Stimulated activated CD4-positive, alpha-beta T cell treated with anti-CD3 and anti-CD28 coated beads, Interleukin-2, amount 100 ng/mL, for 4 hours (primary cell): ENCODE measurements at regions not wholly inside any gene's neighbourhood (a gene's known extent, or its start where the extent isn't known, plus 50 kb on each side); places are given as distances from the start of the nearest gene placed in this dataset.
"Not testable (repeated sequence)": the region's sequence is repeated elsewhere in the genome, so short reads cannot be mapped to it uniquely, and the experiment has no call there.

Experiments used
- DNase-seq: peaks from one replicate; pipeline ENCODE4 v3.0.0-alpha.2; 2020; ENCODE audit warnings: low read depth

GRCh38 chr15:20089541-20089940 lies 452.1 kb downstream of the GOLGA6L6 start:
- not testable (repeated sequence) for DNase-seq

GRCh38 chr15:20084026-20084425 lies 457.6 kb downstream of the GOLGA6L6 start:
- not testable (repeated sequence) for DNase-seq

- DNase-seq = not testable (repeated sequence)
These were observed 467.5 kb downstream of the GOLGA6L6 start for GRCh38 chr15:20074082-20074481.

GRCh38 chr15:20069043-20069442 lies 472.6 kb downstream of the GOLGA6L6 start:
- DNase-seq = not testable (repeated sequence)

GRCh38 chr15:20066173-20066572 lies 475.4 kb downstream of the GOLGA6L6 start:
- DNase-seq = not testable (repeated sequence)

GRCh38 chr15:20065508-20065907 lies 476.1 kb downstream of the GOLGA6L6 start:
- not testable (repeated sequence) for DNase-seq

- not testable (repeated sequence) for DNase-seq
These were observed 478.4 kb downstream of the GOLGA6L6 start for GRCh38 chr15:20063167-20063566.

- not testable (repeated sequence) for DNase-seq
These were observed 480.8 kb downstream of the GOLGA6L6 start for GRCh38 chr15:20060838-20061237.

- DNase-seq = not testable (repeated sequence)
These were observed 484.7 kb downstream of the GOLGA6L6 start for GRCh38 chr15:20056871-20057270.

GRCh38 chr15:20055921-20056320 lies 485.7 kb downstream of the GOLGA6L6 start:
- not testable (repeated sequence) for DNase-seq

GRCh38 chr15:20048189-20048588 lies 493.4 kb downstream of the GOLGA6L6 start:
- not testable (repeated sequence) for DNase-seq

GRCh38 chr15:20045165-20045564 lies 496.4 kb downstream of the GOLGA6L6 start:
- not testable (repeated sequence) for DNase-seq

- not testable (repeated sequence) for DNase-seq
These were observed 500.9 kb downstream of the GOLGA6L6 start for GRCh38 chr15:20040691-20041090.

- DNase-seq = not testable (repeated sequence)
These were observed 516.6 kb downstream of the GOLGA6L6 start for GRCh38 chr15:20025040-20025439.

- not testable (repeated sequence) for DNase-seq
These were observed 519.3 kb downstream of the GOLGA6L6 start for GRCh38 chr15:20022349-20022748.

- DNase-seq = not testable (repeated sequence)
These were observed 520.2 kb downstream of the GOLGA6L6 start for GRCh38 chr15:20021351-20021750.

- DNase-seq = not testable (repeated sequence)
These were observed 521.0 kb downstream of the GOLGA6L6 start for GRCh38 chr15:20020588-20020987.

GRCh38 chr15:20019758-20020157 lies 521.8 kb downstream of the GOLGA6L6 start:
- not testable (repeated sequence) for DNase-seq

- not testable (repeated sequence) for DNase-seq
These were observed 524.0 kb downstream of the GOLGA6L6 start for GRCh38 chr15:20017581-20017980.

- not testable (repeated sequence) for DNase-seq
These were observed 524.7 kb downstream of the GOLGA6L6 start for GRCh38 chr15:20016941-20017340.

- DNase-seq = not testable (repeated sequence)
These were observed 528.8 kb downstream of the GOLGA6L6 start for GRCh38 chr15:20012837-20013236.

GRCh38 chr15:20010759-20011158 lies 530.8 kb downstream of the GOLGA6L6 start:
- DNase-seq = not testable (repeated sequence)

GRCh38 chr15:20009619-20010018 lies 532.0 kb downstream of the GOLGA6L6 start:
- not testable (repeated sequence) for DNase-seq

- DNase-seq = not testable (repeated sequence)
These were observed 534.3 kb downstream of the GOLGA6L6 start for GRCh38 chr15:20007338-20007737.
